HG02973 (cell line): ENCODE measurements at regions not wholly inside any gene's neighbourhood (a gene's known extent, or its start where the extent isn't known, plus 50 kb on each side); places are given as distances from the start of the nearest gene placed in this dataset.

Experiments used
- ATAC-seq: cut with Tn5 transposase; IDR thresholded peaks from one replicate; pipeline ENCODE4 v1.9.1; 2021; ENCODE audit warnings: moderate library complexity; ENCODE audit not compliant: unreplicated experiment

DNA sequence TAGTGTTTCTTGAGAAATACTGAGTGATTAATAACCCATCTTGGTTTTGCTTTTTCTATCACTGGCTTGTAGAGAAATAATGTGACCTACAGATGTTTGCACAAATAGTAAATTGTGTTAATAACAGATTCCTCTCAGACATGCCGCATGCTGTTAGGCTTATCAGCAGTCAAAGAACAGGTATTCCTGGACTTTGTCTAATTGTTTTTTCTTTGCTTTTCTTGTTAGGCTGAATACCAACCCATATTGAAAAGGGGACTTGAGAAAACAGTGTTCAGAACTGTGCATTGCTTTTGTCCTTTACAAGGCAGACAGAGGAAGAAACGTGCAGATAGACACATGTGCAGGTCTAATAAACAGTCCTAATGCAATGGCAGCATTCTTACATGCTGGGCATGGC lies 51.0 kb upstream of the RARB start:
- ATAC-seq = no peak
